Ishikawa (cell line): ENCODE measurements at regions not wholly inside any gene's neighbourhood (a gene's known extent, or its start where the extent isn't known, plus 50 kb on each side); places are given as distances from the start of the nearest gene placed in this dataset.

Experiments
- CEBPB ChIP-seq: IDR thresholded peaks from 2 replicates; pipeline ENCODE4 v1.6.1; 2012
- CREB1 ChIP-seq: IDR thresholded peaks from 2 replicates; pipeline ENCODE4 v1.6.1; 2012; ENCODE audit warnings: low read depth
- EGR1 ChIP-seq: IDR thresholded peaks from 2 replicates; pipeline ENCODE4 v1.6.1; 2012
- EP300 ChIP-seq: IDR thresholded peaks from 2 replicates; pipeline ENCODE4 v1.6.1; 2012; ENCODE audit warnings: borderline replicate concordance
- FOXM1 ChIP-seq: IDR thresholded peaks from 2 replicates; pipeline ENCODE4 v1.6.1; 2012; ENCODE audit warnings: low read depth, borderline replicate concordance
- NFIC ChIP-seq: IDR thresholded peaks from 2 replicates; pipeline ENCODE4 v1.6.1; 2012
- RAD21 ChIP-seq: IDR thresholded peaks from 2 replicates; pipeline ENCODE4 v1.6.1; 2012; ENCODE audit warnings: low read depth
- TAF1 ChIP-seq: IDR thresholded peaks from 2 replicates; pipeline ENCODE4 v1.6.1; 2012; ENCODE audit warnings: low read depth, mild to moderate bottlenecking
- TCF12 ChIP-seq: IDR thresholded peaks from 2 replicates; pipeline ENCODE4 v1.6.1; 2012; ENCODE audit warnings: low read depth
- TEAD4 ChIP-seq: IDR thresholded peaks from 2 replicates; pipeline ENCODE4 v1.6.1; 2012
- YY1 ChIP-seq: IDR thresholded peaks from 2 replicates; pipeline ENCODE4 v1.6.1; 2012; ENCODE audit warnings: low read depth
- ZBTB7A ChIP-seq: IDR thresholded peaks from 2 replicates; pipeline ENCODE4 v1.6.1; 2012; ENCODE audit warnings: low read depth
- TF ChIP-seq, protein P1 (sequence below): IDR thresholded peaks from 2 replicates; pipeline ENCODE4 v1.6.1; 2012
- TF ChIP-seq, protein P2 (sequence below): IDR thresholded peaks from 2 replicates; pipeline ENCODE4 v1.6.1; 2012; ENCODE audit warnings: low read depth, mild to moderate bottlenecking
- TF ChIP-seq, protein P3 (sequence below): IDR thresholded peaks from 2 replicates; pipeline ENCODE4 v1.6.1; 2012

DNA sequence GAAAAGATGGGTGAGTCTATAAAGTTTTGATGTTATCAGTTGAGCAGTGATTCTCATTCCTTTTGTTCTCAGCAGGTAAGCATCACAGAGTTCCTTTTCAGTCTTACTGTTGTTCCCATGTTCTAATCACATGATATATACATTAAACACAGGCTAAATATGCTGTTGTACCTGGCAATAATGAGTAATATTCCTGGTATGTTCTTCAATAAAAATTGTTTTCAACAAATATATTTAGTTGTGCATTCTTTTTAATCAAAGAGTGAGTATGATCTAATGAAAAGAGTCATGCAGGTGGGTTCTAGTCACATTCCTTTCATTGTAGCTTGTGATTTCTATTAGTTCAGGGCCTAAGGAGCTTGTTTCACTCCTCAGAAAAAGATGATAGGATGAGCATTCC, 288.3 kb upstream of the NETO1 start:
- TF ChIP-seq, protein P1, sequence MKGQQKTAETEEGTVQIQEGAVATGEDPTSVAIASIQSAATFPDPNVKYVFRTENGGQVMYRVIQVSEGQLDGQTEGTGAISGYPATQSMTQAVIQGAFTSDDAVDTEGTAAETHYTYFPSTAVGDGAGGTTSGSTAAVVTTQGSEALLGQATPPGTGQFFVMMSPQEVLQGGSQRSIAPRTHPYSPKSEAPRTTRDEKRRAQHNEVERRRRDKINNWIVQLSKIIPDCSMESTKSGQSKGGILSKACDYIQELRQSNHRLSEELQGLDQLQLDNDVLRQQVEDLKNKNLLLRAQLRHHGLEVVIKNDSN = no peak
- TF ChIP-seq ZBTB7A (no peak), YY1 (no peak), TCF12 (no peak), CREB1 (no peak), TEAD4 (no peak), TAF1 (no peak), NFIC (no peak), CEBPB (no peak), FOXM1 (no peak), EGR1 (no peak), RAD21 (no peak), EP300 (no peak)
- TF ChIP-seq, protein P2, sequence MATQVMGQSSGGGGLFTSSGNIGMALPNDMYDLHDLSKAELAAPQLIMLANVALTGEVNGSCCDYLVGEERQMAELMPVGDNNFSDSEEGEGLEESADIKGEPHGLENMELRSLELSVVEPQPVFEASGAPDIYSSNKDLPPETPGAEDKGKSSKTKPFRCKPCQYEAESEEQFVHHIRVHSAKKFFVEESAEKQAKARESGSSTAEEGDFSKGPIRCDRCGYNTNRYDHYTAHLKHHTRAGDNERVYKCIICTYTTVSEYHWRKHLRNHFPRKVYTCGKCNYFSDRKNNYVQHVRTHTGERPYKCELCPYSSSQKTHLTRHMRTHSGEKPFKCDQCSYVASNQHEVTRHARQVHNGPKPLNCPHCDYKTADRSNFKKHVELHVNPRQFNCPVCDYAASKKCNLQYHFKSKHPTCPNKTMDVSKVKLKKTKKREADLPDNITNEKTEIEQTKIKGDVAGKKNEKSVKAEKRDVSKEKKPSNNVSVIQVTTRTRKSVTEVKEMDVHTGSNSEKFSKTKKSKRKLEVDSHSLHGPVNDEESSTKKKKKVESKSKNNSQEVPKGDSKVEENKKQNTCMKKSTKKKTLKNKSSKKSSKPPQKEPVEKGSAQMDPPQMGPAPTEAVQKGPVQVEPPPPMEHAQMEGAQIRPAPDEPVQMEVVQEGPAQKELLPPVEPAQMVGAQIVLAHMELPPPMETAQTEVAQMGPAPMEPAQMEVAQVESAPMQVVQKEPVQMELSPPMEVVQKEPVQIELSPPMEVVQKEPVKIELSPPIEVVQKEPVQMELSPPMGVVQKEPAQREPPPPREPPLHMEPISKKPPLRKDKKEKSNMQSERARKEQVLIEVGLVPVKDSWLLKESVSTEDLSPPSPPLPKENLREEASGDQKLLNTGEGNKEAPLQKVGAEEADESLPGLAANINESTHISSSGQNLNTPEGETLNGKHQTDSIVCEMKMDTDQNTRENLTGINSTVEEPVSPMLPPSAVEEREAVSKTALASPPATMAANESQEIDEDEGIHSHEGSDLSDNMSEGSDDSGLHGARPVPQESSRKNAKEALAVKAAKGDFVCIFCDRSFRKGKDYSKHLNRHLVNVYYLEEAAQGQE = no peak
- TF ChIP-seq, protein P3, sequence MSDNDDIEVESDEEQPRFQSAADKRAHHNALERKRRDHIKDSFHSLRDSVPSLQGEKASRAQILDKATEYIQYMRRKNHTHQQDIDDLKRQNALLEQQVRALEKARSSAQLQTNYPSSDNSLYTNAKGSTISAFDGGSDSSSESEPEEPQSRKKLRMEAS = no peak

DNA sequence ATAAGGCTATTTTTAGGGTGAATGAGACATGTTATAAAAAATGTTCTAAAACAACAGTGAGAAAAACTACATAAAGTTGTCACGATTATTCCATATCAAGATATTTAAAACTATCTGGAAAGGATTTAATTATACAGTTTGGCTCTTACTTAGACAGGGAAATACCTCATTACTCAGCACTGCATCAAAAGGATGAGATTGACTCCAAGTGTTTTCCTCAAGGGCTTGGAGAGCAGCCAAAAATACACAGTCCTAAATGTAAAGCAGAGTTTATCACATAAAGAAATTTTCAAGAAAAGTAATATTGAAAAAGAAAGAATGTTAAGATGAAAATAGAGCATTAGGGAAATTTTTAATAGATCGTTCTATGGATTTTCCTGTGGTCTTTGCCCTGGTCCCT, 285.5 kb upstream of the NETO1 start:
- no peak for TF ChIP-seq EP300
- TF ChIP-seq EGR1 = no peak
- TF ChIP-seq FOXM1 = no peak
- TF ChIP-seq NFIC = no peak
- TF ChIP-seq, protein P2 = no peak
- no peak for TF ChIP-seq TCF12
- TF ChIP-seq, protein P1 = no peak
- TF ChIP-seq CREB1 = no peak
- TF ChIP-seq TEAD4 = no peak
- TF ChIP-seq, protein P3 = no peak
- no peak for TF ChIP-seq YY1

DNA sequence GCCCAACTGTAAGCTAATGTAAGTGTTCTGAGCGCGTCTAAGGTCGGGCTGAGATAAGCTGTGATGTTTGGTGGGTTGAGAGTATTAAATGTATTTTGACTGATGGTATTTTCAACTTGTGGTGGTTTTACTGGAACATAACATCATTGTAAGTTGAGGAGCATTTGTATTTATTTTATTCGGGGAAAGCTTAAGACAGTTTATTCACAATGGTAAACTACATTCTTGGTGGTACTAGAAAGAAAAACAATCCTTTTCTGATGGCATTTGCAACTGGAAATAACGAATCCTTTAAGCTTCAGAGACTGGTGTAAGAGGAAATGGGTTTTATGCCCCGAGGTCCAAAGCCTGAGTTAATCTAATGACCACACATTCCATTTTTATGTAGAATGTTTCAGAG, 283.3 kb upstream of the NETO1 start:
- no peak for TF ChIP-seq RAD21
- TF ChIP-seq EP300 = no peak

DNA sequence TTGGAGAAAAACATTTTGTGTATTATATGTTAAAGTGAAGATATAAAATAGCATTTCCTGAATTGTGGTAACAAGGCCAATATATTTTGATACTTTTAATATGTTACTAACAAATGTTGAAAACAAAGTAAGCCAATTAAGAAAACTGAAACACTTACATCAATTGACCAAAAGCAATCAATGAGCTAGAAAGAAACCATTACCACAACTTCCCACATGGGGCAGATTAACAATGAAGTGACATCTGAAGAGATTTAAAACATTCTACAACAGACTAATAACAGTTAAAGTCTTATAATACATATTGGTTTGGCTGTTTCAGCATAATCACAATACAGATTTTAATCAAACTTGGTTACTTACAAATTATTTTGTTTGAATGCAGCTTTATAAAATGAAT, 282.4 kb upstream of the NETO1 start:
- TF ChIP-seq TCF12 = no peak
- TF ChIP-seq EP300 = no peak
- TF ChIP-seq ZBTB7A = no peak

DNA sequence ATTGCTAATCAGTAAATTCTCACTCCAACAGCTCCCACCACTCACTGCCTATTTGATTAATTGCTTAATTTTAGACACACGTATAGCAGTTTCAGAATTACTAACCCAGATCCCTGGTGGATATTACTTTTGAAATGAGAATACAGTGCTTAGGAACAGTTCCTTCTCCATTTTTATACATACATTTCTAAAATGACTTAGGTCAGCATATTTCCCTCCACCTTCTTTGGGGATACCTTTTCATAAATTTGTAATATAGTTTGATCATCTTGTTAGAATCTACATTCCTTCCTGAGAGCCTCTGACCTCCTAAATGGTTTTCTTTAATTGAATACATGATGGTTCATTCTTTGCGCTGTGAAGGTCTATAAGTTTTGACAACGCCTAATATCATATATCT, 279.8 kb upstream of the NETO1 start:
- TF ChIP-seq RAD21 (no peak), EGR1 (no peak), EP300 (no peak), FOXM1 (no peak), CEBPB (no peak), NFIC (no peak), TAF1 (no peak), YY1 (no peak), TEAD4 (no peak), TCF12 (no peak), ZBTB7A (no peak), CREB1 (no peak)
- TF ChIP-seq, protein P2 = no peak
- TF ChIP-seq, protein P3 = no peak
- TF ChIP-seq, protein P1 = no peak
